H1 (cell line): ENCODE measurements at regions not wholly inside any gene's neighbourhood (a gene's known extent, or its start where the extent isn't known, plus 50 kb on each side); places are given as distances from the start of the nearest gene placed in this dataset.

Experiments used
- CREB1 ChIP-seq: IDR thresholded peaks from 2 replicates; pipeline ENCODE4 v1.6.1; 2012; ENCODE audit warnings: inconsistent platforms
- CTCF ChIP-seq, 3 experiments: IDR thresholded peaks; 1 replicate in 2 of 3; 2 replicates in 1 of 3; pipeline versions ENCODE4 v1.5.1 to v1.6.1; 2011; ENCODE audit warnings: low read length in 3 of 3, mild to moderate bottlenecking in 3 of 3, inconsistent platforms in 2 of 3, low read depth in 1 of 3, moderate library complexity in 1 of 3; ENCODE audit not compliant: insufficient read depth in 1 of 3; ENCODE audit errors: control extremely low read depth in 1 of 3
- KDM1A ChIP-seq: fragments of 200-600, 300-600 bp; sonication (generic); IDR thresholded peaks from 2 replicates; pipeline ENCODE4 v1.7.1; 2016; ENCODE audit warnings: mild to moderate bottlenecking, low read length, borderline replicate concordance
- MAX ChIP-seq: IDR thresholded peaks from 2 replicates; pipeline ENCODE4 v1.6.1; 2012; ENCODE audit warnings: inconsistent platforms
- POLR2A ChIP-seq, 2 experiments: IDR thresholded peaks; 1 replicate in 1 of 2; 2 replicates in 1 of 2; pipeline ENCODE4 v1.6.1; 2011; ENCODE audit warnings: low read depth in 2 of 2, low read length in 2 of 2, mild to moderate bottlenecking in 2 of 2; ENCODE audit errors: control extremely low read depth in 1 of 2
- POLR2AphosphoS5 ChIP-seq: IDR thresholded peaks from 2 replicates; pipeline ENCODE4 v1.6.1; 2011; ENCODE audit warnings: low read depth, low read length
- RAD21 ChIP-seq, 2 experiments: IDR thresholded peaks in 1 of 2; conservative IDR thresholded peaks in 1 of 2; 2 replicates each; pipeline ENCODE4 v1.6.1; 2011; ENCODE audit warnings: low read depth in 2 of 2, low read length in 2 of 2, improper control_type of control experiment in 1 of 2, inconsistent platforms in 1 of 2, mild to moderate bottlenecking in 1 of 2, moderate library complexity in 1 of 2
- RBBP5 ChIP-seq: IDR thresholded peaks from 2 replicates; pipeline ENCODE4 v1.7.1; 2012; ENCODE audit warnings: low read depth, mild to moderate bottlenecking, inconsistent platforms, low read length, moderate library complexity, borderline replicate concordance
- SP4 ChIP-seq: IDR thresholded peaks from 2 replicates; pipeline ENCODE4 v1.6.1; 2012; ENCODE audit warnings: low read length, inconsistent platforms
- SUZ12 ChIP-seq: fragments of 200-600 bp; sonication (generic); IDR thresholded peaks from 2 replicates; pipeline ENCODE4 v1.6.1; 2012; ENCODE audit warnings: mild to moderate bottlenecking, inconsistent platforms, low read length, moderate library complexity, mixed read lengths

- TF ChIP-seq CTCF (IDR thresholded peaks at IDR 0.05; ENCODE audit: control extremely low read depth in 1 of 3, insufficient read depth in 1 of 3, low read depth in 1 of 3, low read length in 3 of 3) (no peak), SUZ12 (no peak), POLR2AphosphoS5 (no peak), RBBP5 (no peak), KDM1A (no peak), CREB1 (no peak), POLR2A (IDR thresholded peaks at IDR 0.05; ENCODE audit: control extremely low read depth in 1 of 2, low read depth in 2 of 2, low read length in 2 of 2) (no peak), RAD21 (IDR thresholded peaks at IDR 0.05 in 1 of 2, conservative IDR thresholded peaks at IDR 0.05 in 1 of 2; ENCODE audit: low read depth in 2 of 2, low read length in 2 of 2) (no peak), SP4 (no peak), MAX (no peak)
These were observed 127.2 kb upstream of the ARGLU1 start for GRCh38 chr13:106695139-106695538.
